Glomerular visceral epithelial cell (primary cell): ENCODE measurements at regions not wholly inside any gene's neighbourhood (a gene's known extent, or its start where the extent isn't known, plus 50 kb on each side); places are given as distances from the start of the nearest gene placed in this dataset.

ENCODE experiments used
- DNase-seq: peaks from one replicate; pipeline ENCODE4 v3.0.0-alpha.2; 2016; ENCODE audit errors: extremely low spot score

DNA sequence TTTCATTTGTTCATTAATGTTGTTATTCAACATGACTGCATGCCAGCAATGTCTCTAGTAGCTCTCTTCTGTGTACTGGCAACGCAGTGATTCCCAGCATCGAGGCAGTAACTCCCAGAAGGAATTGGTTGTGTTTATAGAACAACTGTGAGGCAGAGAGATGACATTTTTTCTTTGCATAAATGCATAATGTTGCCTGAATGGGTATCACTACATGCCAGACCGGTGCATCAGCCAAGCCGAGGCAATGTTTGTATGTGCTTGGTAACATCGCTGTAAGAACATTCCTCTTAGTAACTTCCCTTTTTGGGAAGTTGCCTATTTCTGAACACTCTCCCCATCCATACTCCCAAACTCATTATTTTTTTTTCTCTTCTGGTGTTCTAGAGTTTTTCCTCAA is 182.9 kb downstream of the HTR7 start:
- no peak for DNase-seq

DNA sequence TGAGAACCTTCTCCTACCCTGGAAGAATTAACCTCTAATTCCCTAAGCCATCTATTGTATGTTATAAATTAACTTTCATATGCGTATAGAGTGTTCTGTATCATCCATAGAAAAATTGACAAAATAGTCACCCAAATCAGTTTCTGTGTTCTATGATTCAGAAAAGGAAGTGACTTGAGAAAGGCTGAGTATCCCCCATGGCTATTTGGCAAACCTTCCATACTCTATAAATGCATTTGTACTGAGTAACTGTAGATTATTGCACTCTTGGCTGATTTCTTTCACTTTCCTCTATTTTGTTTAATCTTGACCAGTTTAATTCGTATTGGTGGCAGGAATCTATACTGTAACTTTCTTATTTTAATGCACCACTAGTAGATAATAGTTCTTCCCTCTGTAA is 182.2 kb downstream of the HTR7 start:
- DNase-seq = no peak
